Type B pancreatic cell (in vitro differentiated cells): ENCODE measurements at regions not wholly inside any gene's neighbourhood (a gene's known extent, or its start where the extent isn't known, plus 50 kb on each side); places are given as distances from the start of the nearest gene placed in this dataset.

Experiments
- DNase-seq: peaks from one replicate; pipeline ENCODE4 v3.0.0; 2021; ENCODE audit warnings: mixed read lengths; ENCODE audit not compliant: unreplicated experiment; ENCODE audit errors: extremely low spot score
- H3K27ac Mint-ChIP-seq: 2 replicates; pipeline ENCODE4 v1.8.0; 2021; ENCODE audit warnings: mild to moderate bottlenecking, mixed read lengths
- H3K27me3 Mint-ChIP-seq: 2 replicates; pipeline ENCODE4 v1.8.0; 2021; ENCODE audit warnings: mixed read lengths
- H3K36me3 Mint-ChIP-seq: 2 replicates; pipeline ENCODE4 v1.8.0; 2021; ENCODE audit warnings: mixed read lengths
- H3K4me1 Mint-ChIP-seq: one replicate; pipeline ENCODE4 v1.8.0; 2021; ENCODE audit warnings: mixed read lengths; ENCODE audit not compliant: unreplicated experiment
- H3K4me3 Mint-ChIP-seq: 2 replicates; pipeline ENCODE4 v1.8.0; 2021; ENCODE audit warnings: mild to moderate bottlenecking, mixed read lengths
- H3K9me3 Mint-ChIP-seq: 2 replicates; pipeline ENCODE4 v1.8.0; 2021; ENCODE audit warnings: mixed read lengths
- TF ChIP-seq, protein P1 (sequence below): fragments of 200-600 bp; sonication (generic); conservative IDR thresholded peaks from 2 replicates; pipeline ENCODE4 v1.5.0; 2021; ENCODE audit warnings: antibody characterized with exemption, mild to moderate bottlenecking

DNA sequence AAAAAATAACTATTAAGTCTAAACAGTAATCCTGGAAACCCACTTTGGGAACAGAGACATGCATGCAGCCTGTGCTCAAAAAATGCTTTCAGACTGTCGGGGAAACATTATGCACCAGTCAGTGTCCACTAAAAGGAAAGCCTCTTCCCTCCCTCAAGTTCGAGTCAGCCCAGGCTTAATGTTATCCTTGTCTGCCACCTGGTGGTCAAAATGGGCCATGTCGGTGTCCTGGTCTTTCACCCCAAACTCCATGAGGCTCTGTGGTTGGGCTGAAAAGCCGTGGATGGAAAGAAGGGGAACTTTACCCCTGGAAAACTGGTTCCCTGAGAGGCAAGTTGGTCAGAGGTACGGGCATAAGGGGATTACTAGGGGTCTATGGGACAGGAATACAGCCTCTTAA, 88.4 kb upstream of the ZNF492 start:
- no peaks in the 10 kb centered on the region for H3K36me3 Mint-ChIP-seq
- H3K4me3 Mint-ChIP-seq = no peak overlapping the region
- TF ChIP-seq, protein P1, sequence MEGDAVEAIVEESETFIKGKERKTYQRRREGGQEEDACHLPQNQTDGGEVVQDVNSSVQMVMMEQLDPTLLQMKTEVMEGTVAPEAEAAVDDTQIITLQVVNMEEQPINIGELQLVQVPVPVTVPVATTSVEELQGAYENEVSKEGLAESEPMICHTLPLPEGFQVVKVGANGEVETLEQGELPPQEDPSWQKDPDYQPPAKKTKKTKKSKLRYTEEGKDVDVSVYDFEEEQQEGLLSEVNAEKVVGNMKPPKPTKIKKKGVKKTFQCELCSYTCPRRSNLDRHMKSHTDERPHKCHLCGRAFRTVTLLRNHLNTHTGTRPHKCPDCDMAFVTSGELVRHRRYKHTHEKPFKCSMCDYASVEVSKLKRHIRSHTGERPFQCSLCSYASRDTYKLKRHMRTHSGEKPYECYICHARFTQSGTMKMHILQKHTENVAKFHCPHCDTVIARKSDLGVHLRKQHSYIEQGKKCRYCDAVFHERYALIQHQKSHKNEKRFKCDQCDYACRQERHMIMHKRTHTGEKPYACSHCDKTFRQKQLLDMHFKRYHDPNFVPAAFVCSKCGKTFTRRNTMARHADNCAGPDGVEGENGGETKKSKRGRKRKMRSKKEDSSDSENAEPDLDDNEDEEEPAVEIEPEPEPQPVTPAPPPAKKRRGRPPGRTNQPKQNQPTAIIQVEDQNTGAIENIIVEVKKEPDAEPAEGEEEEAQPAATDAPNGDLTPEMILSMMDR = peak; percentile 50
- DNase-seq = no peak
- H3K27ac Mint-ChIP-seq = no peak overlapping the region
- no peaks in the 10 kb centered on the region for H3K27me3 Mint-ChIP-seq
- peaks cover 10% of the 10 kb centered on the region for H3K9me3 Mint-ChIP-seq
- H3K4me1 Mint-ChIP-seq = no peaks in the 10 kb centered on the region

DNA sequence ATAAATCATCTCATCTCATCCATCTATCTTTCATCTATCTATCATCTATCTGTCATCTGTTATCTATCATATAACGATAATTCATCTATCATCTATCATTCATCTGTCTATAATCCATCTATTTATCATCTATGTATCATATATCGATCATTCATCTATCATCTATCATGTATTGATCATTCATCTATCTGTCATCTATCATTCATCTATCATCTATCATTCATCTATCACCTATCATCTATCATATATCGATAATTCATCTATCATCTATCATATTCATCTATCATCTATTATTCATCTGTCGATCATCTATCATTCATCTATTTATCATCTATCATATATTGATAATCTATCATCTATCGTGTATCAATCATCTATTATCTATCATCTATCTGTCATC, 100.4 kb upstream of the ZNF492 start:
- Mint-ChIP-seq H3K9me3 (peaks cover 10% of the 10 kb centered on the region), H3K4me1 (no peaks in the 10 kb centered on the region), H3K36me3 (peaks cover 3% of the 10 kb centered on the region), H3K27me3 (no peaks in the 10 kb centered on the region), H3K4me3 (no peak overlapping the region), H3K27ac (no peak overlapping the region)
- TF ChIP-seq, protein P1 = no peak
- DNase-seq = no peak

DNA sequence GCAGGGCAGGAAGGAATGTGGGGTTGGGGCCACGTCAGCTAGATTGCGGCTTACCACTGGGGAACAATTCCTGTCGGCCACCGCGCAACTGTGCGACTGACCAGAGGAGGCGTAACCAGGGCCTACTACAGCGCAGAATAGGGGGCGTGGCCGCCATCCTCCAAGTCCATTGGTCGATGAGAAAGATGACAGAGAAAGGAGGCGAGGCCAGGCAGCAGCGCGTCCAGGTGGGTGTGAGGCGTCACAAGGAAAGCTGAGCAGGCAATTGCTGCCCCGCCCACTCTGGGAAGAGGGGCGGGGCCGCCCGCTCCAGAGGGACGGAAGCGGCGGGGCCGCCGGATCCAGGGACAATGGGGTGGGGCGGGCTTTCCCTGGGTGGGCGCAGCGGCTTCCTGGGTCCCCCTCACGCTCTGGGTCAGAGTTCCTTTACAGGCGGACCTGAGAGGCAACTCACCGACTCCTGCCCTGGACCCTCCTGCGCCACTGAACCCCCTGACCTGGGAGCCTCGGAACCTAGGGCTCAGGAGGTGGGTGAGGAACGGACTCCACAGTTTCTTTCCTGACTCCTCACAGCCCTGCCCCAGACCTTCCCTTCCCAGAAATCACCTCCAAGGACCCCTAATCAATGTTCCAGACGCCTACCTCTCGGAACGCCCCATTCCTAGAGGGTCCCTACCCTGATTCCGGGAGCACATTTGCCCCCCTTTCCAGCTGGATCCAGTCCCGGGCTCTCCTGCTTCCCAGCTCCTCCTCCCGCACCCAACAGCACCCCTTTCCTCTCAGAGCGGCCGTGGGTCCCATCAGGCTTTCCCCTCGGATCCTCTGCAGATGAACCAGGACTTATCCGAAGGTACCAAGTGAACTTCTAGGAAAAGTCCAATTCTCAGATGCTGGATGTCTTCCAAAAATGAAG, 101.5 kb upstream of the ZNF492 start:
- TF ChIP-seq, protein P1 = no peak
- H3K27ac Mint-ChIP-seq = no peak overlapping the region
- no peak overlapping the region for H3K4me3 Mint-ChIP-seq
- peaks cover 3% of the 10 kb centered on the region for H3K36me3 Mint-ChIP-seq
- DNase-seq = no peak
- peaks cover 10% of the 10 kb centered on the region for H3K9me3 Mint-ChIP-seq
- no peaks in the 10 kb centered on the region for H3K4me1 Mint-ChIP-seq
- H3K27me3 Mint-ChIP-seq = no peaks in the 10 kb centered on the region

DNA sequence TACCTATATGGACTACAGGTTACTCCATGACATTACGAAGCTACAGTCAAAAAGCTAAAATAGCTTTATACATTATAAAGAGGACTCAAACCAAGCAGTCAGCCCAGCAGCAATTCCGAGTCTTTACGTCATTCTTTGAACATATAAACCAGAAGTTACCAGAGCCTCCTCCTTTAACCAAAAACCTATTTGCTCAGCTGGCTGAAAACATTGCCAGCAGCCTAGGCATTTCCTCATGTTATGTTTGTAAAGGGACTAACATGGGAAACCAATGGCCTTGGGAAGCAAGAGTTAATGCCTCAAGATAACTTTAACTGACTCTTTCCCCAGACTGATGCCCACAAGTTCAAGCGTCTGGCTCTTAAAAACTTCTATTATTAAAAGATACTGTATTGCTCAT, 104.1 kb upstream of the ZNF492 start:
- Mint-ChIP-seq H3K36me3 (peaks cover 3% of the 10 kb centered on the region), H3K27me3 (no peaks in the 10 kb centered on the region), H3K4me3 (no peak overlapping the region), H3K27ac (no peak overlapping the region), H3K9me3 (peaks cover 5% of the 10 kb centered on the region), H3K4me1 (no peaks in the 10 kb centered on the region)
- no peak for DNase-seq
- TF ChIP-seq, protein P1 = no peak

DNA sequence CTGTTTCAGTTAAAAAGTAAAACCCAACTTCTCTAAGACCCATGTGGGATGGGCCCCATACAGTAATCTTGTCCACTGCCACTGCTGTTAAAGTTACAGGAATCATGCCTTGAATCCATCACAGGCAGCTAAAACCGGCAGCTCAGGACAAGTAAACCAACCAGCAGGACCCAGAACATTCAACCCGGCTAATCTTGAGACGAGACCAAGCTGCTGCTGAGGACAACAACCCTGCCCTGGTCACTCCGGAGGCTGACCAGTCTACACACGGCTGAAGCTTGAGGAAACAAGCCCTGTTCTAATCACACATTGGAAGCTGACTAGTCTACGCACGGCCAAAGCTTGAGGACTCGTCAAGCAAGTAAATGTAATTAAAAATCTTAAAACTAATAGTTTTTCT, 105.2 kb upstream of the ZNF492 start:
- Mint-ChIP-seq H3K36me3 (peaks cover 3% of the 10 kb centered on the region), H3K4me1 (no peaks in the 10 kb centered on the region)

More for the DNA sequence above, 105.2 kb upstream of the ZNF492 start:
- H3K27me3 Mint-ChIP-seq = no peaks in the 10 kb centered on the region
- peaks cover 5% of the 10 kb centered on the region for H3K9me3 Mint-ChIP-seq
- DNase-seq = no peak
- no peak overlapping the region for H3K27ac Mint-ChIP-seq
- H3K4me3 Mint-ChIP-seq = no peak overlapping the region
- TF ChIP-seq, protein P1 = no peak
